B cell (primary cell): ENCODE measurements at regions not wholly inside any gene's neighbourhood (a gene's known extent, or its start where the extent isn't known, plus 50 kb on each side); places are given as distances from the start of the nearest gene placed in this dataset.

ENCODE experiments used
- ATAC-seq: fragments of 200-7000 bp; cut with Tn5 transposase; one replicate; pipeline ENCODE4 v1.10.0; 2021; ENCODE audit warnings: low read depth, mild to moderate bottlenecking, moderate number of reproducible peaks, moderate library complexity
- CTCF ChIA-PET: fragments of 350-600 bp; sonication (Branson Sonifier 250); formaldehyde crosslinking; loops from one replicate; lab custom pipeline; 2021; ENCODE audit warnings: antibody characterized with exemption, inconsistent platforms; lab: Charles Lee
- POLR2A ChIA-PET: fragments of 350-600 bp; sonication (Branson Sonifier 250); formaldehyde crosslinking; loops from one replicate; lab custom pipeline; 2021; ENCODE audit warnings: antibody characterized with exemption; lab: Charles Lee
- DNase-seq: peaks from one replicate; pipeline ENCODE4 v3.0.0; 2013
- H2AFZ ChIP-seq: 2 replicates; pipeline ENCODE4 v1.6.1; 2012; ENCODE audit warnings: mild to moderate bottlenecking, low read depth, low read length; ENCODE audit not compliant: insufficient read depth, poor library complexity, severe bottlenecking
- H3K27ac ChIP-seq, 2 donors: 1 replicate in 1 of 2; 2 replicates in 1 of 2; pipeline ENCODE4 v1.5.1; 2012 to 2013; ENCODE audit warnings: low read length in 2 of 2, mild to moderate bottlenecking in 2 of 2, moderate library complexity in 1 of 2
- H3K27me3 ChIP-seq, 4 experiments: fragments of 200-600 bp in 1 of 4; sonication (generic) in 1 of 4; replicated peaks in 1 of 4; 1 replicate in 2 of 4; 2 replicates in 2 of 4; pipeline versions ENCODE4 v1.6.1 to v1.7.0; 2013 to 2016; ENCODE audit warnings: low read length in 3 of 4, mild to moderate bottlenecking in 2 of 4, mixed read lengths in 1 of 4, moderate library complexity in 1 of 4; ENCODE audit not compliant: insufficient read depth in 4 of 4, control insufficient read depth in 3 of 4; ENCODE audit errors: control extremely low read depth in 1 of 4
- H3K36me3 ChIP-seq, 2 experiments: replicated peaks in 1 of 2; 1 replicate in 1 of 2; 2 replicates in 1 of 2; pipeline versions ENCODE4 v1.6.1 to v1.7.1; 2013; ENCODE audit warnings: low read length in 1 of 2; ENCODE audit not compliant: insufficient read depth in 2 of 2, control insufficient read depth in 1 of 2; ENCODE audit errors: control extremely low read depth in 1 of 2, extremely low read depth in 1 of 2
- H3K4me1 ChIP-seq, 2 donors: fragments of 200-600 bp in 1 of 2; sonication (generic) in 1 of 2; 1 replicate in 1 of 2; 2 replicates in 1 of 2; pipeline versions ENCODE4 v1.5.1 to v1.6.1; 2013 to 2017; ENCODE audit warnings: low read length in 2 of 2; ENCODE audit not compliant: control insufficient read depth in 2 of 2, insufficient read depth in 2 of 2
- H3K4me2 ChIP-seq: replicated peaks from 2 replicates; pipeline ENCODE3; 2012; ENCODE audit warnings: mild to moderate bottlenecking, low read depth, low read length; ENCODE audit not compliant: poor library complexity, severe bottlenecking
- H3K4me3 ChIP-seq, 5 experiments: fragments of 200-600 bp in 1 of 5; sonication (generic) in 1 of 5; 1 replicate in 3 of 5; 2 replicates in 2 of 5; pipeline versions ENCODE4 v1.5.1 to v1.7.0; 2011 to 2016; ENCODE audit warnings: low read length in 4 of 5, mild to moderate bottlenecking in 4 of 5, low read depth in 2 of 5, control low read depth in 1 of 5, moderate library complexity in 1 of 5; ENCODE audit not compliant: insufficient read depth in 1 of 5; ENCODE audit errors: control extremely low read depth in 1 of 5, extremely low read depth in 1 of 5
- H3K79me2 ChIP-seq: fragments of 200-600 bp; sonication (generic); one replicate; pipeline ENCODE4 v1.6.0; 2016; ENCODE audit warnings: low read length; ENCODE audit not compliant: control insufficient read depth, insufficient read depth
- H3K9ac ChIP-seq: fragments of 200-600 bp; sonication (generic); 2 replicates; pipeline ENCODE4 v1.6.1; 2017; ENCODE audit warnings: mild to moderate bottlenecking, low read length, moderate library complexity
- H3K9me3 ChIP-seq, 3 donors: one replicate each; pipeline versions ENCODE4 v1.6.1 to v1.7.1; 2013; ENCODE audit warnings: low read length in 2 of 3; ENCODE audit not compliant: control insufficient read depth in 2 of 3, insufficient read depth in 1 of 3; ENCODE audit errors: control extremely low read depth in 1 of 3
- H4K20me1 ChIP-seq: 2 replicates; pipeline ENCODE4 v1.6.0; 2012; ENCODE audit warnings: mild to moderate bottlenecking, low read length; ENCODE audit not compliant: insufficient read depth, control insufficient read depth, poor library complexity, severe bottlenecking
- H3K27ac Mint-ChIP-seq: one replicate; pipeline ENCODE4 v1.8.0; 2021; ENCODE audit warnings: mixed read lengths
- H3K27me3 Mint-ChIP-seq: one replicate; pipeline ENCODE4 v1.8.0; 2021; ENCODE audit warnings: mixed read lengths
- H3K4me1 Mint-ChIP-seq: one replicate; pipeline ENCODE4 v1.8.0; 2021; ENCODE audit warnings: mixed read lengths
- H3K4me3 Mint-ChIP-seq: one replicate; pipeline ENCODE4 v1.8.0; 2021; ENCODE audit warnings: mixed read lengths
- H3K9me3 Mint-ChIP-seq: one replicate; pipeline ENCODE4 v1.8.0; 2022; ENCODE audit warnings: mixed read lengths; ENCODE audit not compliant: insufficient read depth
- EZH2 ChIP-seq: IDR thresholded peaks from 2 replicates; pipeline ENCODE4 v1.6.1; 2012; ENCODE audit warnings: borderline replicate concordance, low read depth, mild to moderate bottlenecking, moderate library complexity, low read length; ENCODE audit not compliant: insufficient read depth, poor library complexity, severe bottlenecking
- WGBS: methylation state at CpG from one replicate; pipeline ENCODE4 v1.1.5; 2013; ENCODE audit warnings: missing lambda C conversion rate; ENCODE audit not compliant: insufficient coverage; 5-methylcytosine and 5-hydroxymethylcytosine counted together
- intact Hi-C: fragments of 100-400 bp; cut with micrococcal nuclease; formaldehyde crosslinking; loops from one replicate; pipeline ENCODE4 v1.10.0; 2022
- TF ChIP-seq, protein P1 (sequence below): fragments of 200-600 bp; IDR thresholded peaks from one replicate; pipeline ENCODE4 v1.8.0; 2022; ENCODE audit warnings: antibody characterized with exemption, mild to moderate bottlenecking

DNA sequence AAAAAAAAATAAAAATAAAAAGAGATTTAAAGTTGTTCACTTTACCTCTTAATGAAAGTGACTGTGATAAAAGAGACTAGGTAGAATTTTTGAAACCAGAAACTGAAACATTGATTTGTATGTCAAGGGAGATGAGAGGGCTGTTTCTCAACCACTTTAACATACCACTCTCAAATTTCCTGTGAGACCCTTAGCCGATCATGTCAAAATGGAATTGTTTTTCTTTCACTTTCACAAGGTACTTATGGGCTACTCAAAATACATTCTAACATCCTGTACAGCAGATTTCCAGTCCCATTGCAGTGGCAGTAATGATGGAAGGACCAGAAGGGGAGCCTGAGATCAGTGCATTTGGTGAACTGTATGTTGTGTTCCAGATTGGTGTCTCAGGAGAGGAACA lies 261.2 kb downstream of the PPP1R3A start:
- POLR2A ChIA-PET, result no interaction called here

DNA sequence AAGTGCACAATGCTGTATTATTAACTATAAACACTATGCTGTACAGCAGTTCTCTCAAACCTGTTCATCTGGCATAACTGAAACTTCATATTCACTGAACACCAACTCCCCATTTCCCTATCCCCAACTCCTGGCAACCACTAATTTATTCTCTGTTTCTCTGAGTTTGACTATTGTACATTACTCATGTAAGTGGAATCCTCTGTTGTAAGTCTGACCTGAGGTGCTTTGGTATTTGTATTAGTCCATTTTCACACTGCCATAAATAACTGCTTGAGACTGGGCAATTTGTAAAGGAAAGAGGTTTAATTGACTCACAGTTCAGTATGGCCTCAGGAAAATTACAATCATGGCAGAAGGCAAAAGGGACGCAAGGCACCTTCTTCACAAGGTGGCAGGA lies 266.3 kb downstream of the PPP1R3A start:
- Histone ChIP-seq H4K20me1 (no peaks in the 10 kb centered on the region), H3K36me3 (no peaks in the 10 kb centered on the region), H3K27ac (no peak overlapping the region), H3K4me3 (no peak overlapping the region), H3K27me3 (no peaks in the 10 kb centered on the region), H3K4me2 (no peak overlapping the region), H3K79me2 (no peaks in the 10 kb centered on the region), H3K9ac (no peak overlapping the region), H3K9me3 (no peaks in the 10 kb centered on the region), H3K4me1 (no peaks in the 10 kb centered on the region), H2AFZ (no peak overlapping the region)
- TF ChIP-seq EZH2, result no peak
- TF ChIP-seq, protein P1, sequence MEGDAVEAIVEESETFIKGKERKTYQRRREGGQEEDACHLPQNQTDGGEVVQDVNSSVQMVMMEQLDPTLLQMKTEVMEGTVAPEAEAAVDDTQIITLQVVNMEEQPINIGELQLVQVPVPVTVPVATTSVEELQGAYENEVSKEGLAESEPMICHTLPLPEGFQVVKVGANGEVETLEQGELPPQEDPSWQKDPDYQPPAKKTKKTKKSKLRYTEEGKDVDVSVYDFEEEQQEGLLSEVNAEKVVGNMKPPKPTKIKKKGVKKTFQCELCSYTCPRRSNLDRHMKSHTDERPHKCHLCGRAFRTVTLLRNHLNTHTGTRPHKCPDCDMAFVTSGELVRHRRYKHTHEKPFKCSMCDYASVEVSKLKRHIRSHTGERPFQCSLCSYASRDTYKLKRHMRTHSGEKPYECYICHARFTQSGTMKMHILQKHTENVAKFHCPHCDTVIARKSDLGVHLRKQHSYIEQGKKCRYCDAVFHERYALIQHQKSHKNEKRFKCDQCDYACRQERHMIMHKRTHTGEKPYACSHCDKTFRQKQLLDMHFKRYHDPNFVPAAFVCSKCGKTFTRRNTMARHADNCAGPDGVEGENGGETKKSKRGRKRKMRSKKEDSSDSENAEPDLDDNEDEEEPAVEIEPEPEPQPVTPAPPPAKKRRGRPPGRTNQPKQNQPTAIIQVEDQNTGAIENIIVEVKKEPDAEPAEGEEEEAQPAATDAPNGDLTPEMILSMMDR, result no peak
- Mint-ChIP-seq H3K9me3 (no peaks in the 10 kb centered on the region), H3K27ac (no peak overlapping the region), H3K4me1 (no peaks in the 10 kb centered on the region), H3K4me3 (no peak overlapping the region), H3K27me3 (no peaks in the 10 kb centered on the region)
- ChIA-PET CTCF (no interaction called here), POLR2A (no interaction called here)
- no peak for ATAC-seq
- no peak for DNase-seq
- intact Hi-C loops, result no loop called here
- whole genome bisulfite sequencing, result no CpG with 5 or more reads among the region's 1 CpG

More for the DNA sequence above, 261.2 kb downstream of the PPP1R3A start:
- ATAC-seq (no peak), DNase-seq (no peak)
- intact Hi-C loops, result no loop called here
- H3K9ac ChIP-seq, result no peak overlapping the region
- TF ChIP-seq, protein P1, result no peak
- TF ChIP-seq EZH2, result no peak
- no peaks in the 10 kb centered on the region for H3K36me3 ChIP-seq
- H3K9me3 ChIP-seq, result no peaks in the 10 kb centered on the region
- H3K27ac Mint-ChIP-seq, result no peak overlapping the region
- no peak overlapping the region for H3K4me3 Mint-ChIP-seq
- no peaks in the 10 kb centered on the region for H3K27me3 Mint-ChIP-seq
- H3K4me3 ChIP-seq, result no peak overlapping the region
- H3K4me2 ChIP-seq, result no peak overlapping the region
- no peaks in the 10 kb centered on the region for H4K20me1 ChIP-seq
- no peaks in the 10 kb centered on the region for H3K9me3 Mint-ChIP-seq
- no peaks in the 10 kb centered on the region for H3K4me1 Mint-ChIP-seq
- no peaks in the 10 kb centered on the region for H3K79me2 ChIP-seq
- no peak overlapping the region for H2AFZ ChIP-seq
- no peak overlapping the region for H3K27ac ChIP-seq
- WGBS, result no CpG with 5 or more reads among the region's 1 CpG
- CTCF ChIA-PET, result no interaction called here
- no peaks in the 10 kb centered on the region for H3K4me1 ChIP-seq
- no peaks in the 10 kb centered on the region for H3K27me3 ChIP-seq
